Inflammatory macrophage treated with lipopolysaccharide for 4 hours (primary cell): ENCODE measurements at regions not wholly inside any gene's neighbourhood (a gene's known extent, or its start where the extent isn't known, plus 50 kb on each side); places are given as distances from the start of the nearest gene placed in this dataset.
"Not testable (repeated sequence)": the region's sequence is repeated elsewhere in the genome, so short reads cannot be mapped to it uniquely, and the experiment has no call there.

ENCODE experiments used
- DNase-seq: peaks from one replicate; pipeline ENCODE4 v3.0.0-alpha.2; 2020

GRCh38 chr12:114873656-114874055 lies 189.7 kb upstream of the TBX3 start:
- no peak for DNase-seq

GRCh38 chr12:114868995-114869834 lies 185.2 kb upstream of the TBX3 start:
- no peak for DNase-seq

- no peak for DNase-seq
Measured at GRCh38 chr12:114866331-114866730, 182.4 kb upstream of the TBX3 start.

GRCh38 chr12:114864837-114865551 lies 181.0 kb upstream of the TBX3 start:
- no peak for DNase-seq

- no peak for DNase-seq
Measured at GRCh38 chr12:114863911-114864310, 179.9 kb upstream of the TBX3 start.

- DNase-seq, result no peak
Measured at GRCh38 chr12:114860969-114861368, 177.0 kb upstream of the TBX3 start.

GRCh38 chr12:114858388-114859146 lies 174.6 kb upstream of the TBX3 start:
- DNase-seq, result no peak

- no peak for DNase-seq
Measured at GRCh38 chr12:114855678-114856077, 171.7 kb upstream of the TBX3 start.

- no peak for DNase-seq
Measured at GRCh38 chr12:114852976-114853529, 169.1 kb upstream of the TBX3 start.

- DNase-seq, result no peak
Measured at GRCh38 chr12:114851981-114852380, 168.0 kb upstream of the TBX3 start.

- DNase-seq, result no peak
Measured at GRCh38 chr12:114850661-114851275, 166.8 kb upstream of the TBX3 start.

- DNase-seq, result no peak
Measured at GRCh38 chr12:114848666-114849065, 164.7 kb upstream of the TBX3 start.

- no peak for DNase-seq
Measured at GRCh38 chr12:114847441-114848035, 163.6 kb upstream of the TBX3 start.

- DNase-seq, result no peak
Measured at GRCh38 chr12:114846771-114847170, 162.8 kb upstream of the TBX3 start.

- DNase-seq, result no peak
Measured at GRCh38 chr12:114841557-114842251, 157.7 kb upstream of the TBX3 start.

GRCh38 chr12:114838480-114838879 lies 154.5 kb upstream of the TBX3 start:
- DNase-seq, result no peak

GRCh38 chr12:114836609-114837008 lies 152.6 kb upstream of the TBX3 start:
- peak; percentile 30 for DNase-seq

GRCh38 chr12:114835031-114835430 lies 151.1 kb upstream of the TBX3 start:
- peak; percentile 31 for DNase-seq

GRCh38 chr12:114834621-114835020 lies 150.6 kb upstream of the TBX3 start:
- DNase-seq, result no peak

GRCh38 chr12:114829833-114830232 lies 145.9 kb upstream of the TBX3 start:
- no peak for DNase-seq

GRCh38 chr12:114829244-114829643 lies 145.3 kb upstream of the TBX3 start:
- DNase-seq, result not testable (repeated sequence)

- no peak for DNase-seq
Measured at GRCh38 chr12:114827461-114827860, 143.5 kb upstream of the TBX3 start.
